ENCODE measurements at regions not wholly inside any gene's neighbourhood (a gene's known extent, or its start where the extent isn't known, plus 50 kb on each side); places are given as distances from the start of the nearest gene placed in this dataset.
"Not testable (repeated sequence)": the region's sequence is repeated elsewhere in the genome, so short reads cannot be mapped to it uniquely, and the experiment has no call there.

GRCh38 chr7:92945840-92946239 lies 109.5 kb upstream of the CDK6 start:
- TF ChIP-seq TAF1 (IDR thresholded peaks at IDR 0.05; ENCODE audit: low read depth) = no peak
- no peak for TF ChIP-seq SMC3 (conservative IDR thresholded peaks at IDR 0.05; ENCODE audit: poor library complexity)
- TF ChIP-seq EZH2 (IDR thresholded peaks at IDR 0.05; ENCODE audit: borderline replicate concordance, insufficient read depth, low read length, poor library complexity, severe bottlenecking) = no peak
- no peak for TF ChIP-seq POLR2AphosphoS5 (IDR thresholded peaks at IDR 0.05)
- TF ChIP-seq RAD21 (conservative IDR thresholded peaks at IDR 0.05) = no peak
- TF ChIP-seq REST (IDR thresholded peaks at IDR 0.05; ENCODE audit: borderline replicate concordance) = no peak
- TF ChIP-seq MXI1 (conservative IDR thresholded peaks at IDR 0.05; ENCODE audit: poor library complexity, severe bottlenecking) = no peak
- no peak for TF ChIP-seq EP300 (conservative IDR thresholded peaks at IDR 0.05; ENCODE audit: poor library complexity, severe bottlenecking)
- TF ChIP-seq CTCF (IDR thresholded peaks at IDR 0.05; ENCODE audit: poor library complexity, severe bottlenecking) = no peak
- Histone ChIP-seq H3K9ac (ENCODE audit: low read length) (no peak overlapping the region), H3K4me3 (ENCODE audit: low read length) (no peak overlapping the region), H3K9me2 (ENCODE audit: insufficient read depth, low read length) (no peaks in the 10 kb centered on the region), H3K36me3 (ENCODE audit: insufficient read depth, low read length) (no peaks in the 10 kb centered on the region), H2AFZ (ENCODE audit: low read depth, low read length) (no peak overlapping the region), H4K20me1 (ENCODE audit: insufficient read depth) (no peaks in the 10 kb centered on the region), H3K27ac (ENCODE audit: low read length) (no peak overlapping the region), H3K79me2 (replicated peaks; ENCODE audit: insufficient read depth, low read length) (no peaks in the 10 kb centered on the region), H3F3A (ENCODE audit: insufficient read depth, low read length, poor library complexity, severe bottlenecking) (no peaks in the 10 kb centered on the region), H3K4me2 (ENCODE audit: low read length) (no peak overlapping the region), H3K9me3 (ENCODE audit: low read length) (no peaks in the 10 kb centered on the region), H3K27me3 (ENCODE audit: insufficient read depth, low read depth, low read length) (no peaks in the 10 kb centered on the region)

GRCh38 chr7:92944633-92945032 lies 108.3 kb upstream of the CDK6 start:
- Histone ChIP-seq H2AFZ (ENCODE audit: low read depth, low read length) (no peak overlapping the region), H3K27ac (ENCODE audit: low read length) (no peak overlapping the region), H3K9me2 (ENCODE audit: insufficient read depth, low read length) (no peaks in the 10 kb centered on the region), H3K36me3 (ENCODE audit: insufficient read depth, low read length) (no peaks in the 10 kb centered on the region), H3K4me3 (ENCODE audit: low read length) (no peak overlapping the region), H3K27me3 (ENCODE audit: insufficient read depth, low read depth, low read length) (no peaks in the 10 kb centered on the region), H3K4me2 (ENCODE audit: low read length) (no peak overlapping the region), H3K9ac (ENCODE audit: low read length) (no peak overlapping the region), H3F3A (ENCODE audit: insufficient read depth, low read length, poor library complexity, severe bottlenecking) (no peaks in the 10 kb centered on the region), H4K20me1 (ENCODE audit: insufficient read depth) (no peaks in the 10 kb centered on the region), H3K9me3 (ENCODE audit: low read length) (no peaks in the 10 kb centered on the region), H3K79me2 (replicated peaks; ENCODE audit: insufficient read depth, low read length) (no peaks in the 10 kb centered on the region)
- TF ChIP-seq POLR2AphosphoS5 (IDR thresholded peaks at IDR 0.05) (no peak), RAD21 (conservative IDR thresholded peaks at IDR 0.05) (no peak), EZH2 (IDR thresholded peaks at IDR 0.05; ENCODE audit: borderline replicate concordance, insufficient read depth, low read length, poor library complexity, severe bottlenecking) (no peak), EP300 (conservative IDR thresholded peaks at IDR 0.05; ENCODE audit: poor library complexity, severe bottlenecking) (no peak), TAF1 (IDR thresholded peaks at IDR 0.05; ENCODE audit: low read depth) (no peak), SMC3 (conservative IDR thresholded peaks at IDR 0.05; ENCODE audit: poor library complexity) (no peak), REST (IDR thresholded peaks at IDR 0.05; ENCODE audit: borderline replicate concordance) (no peak), MXI1 (conservative IDR thresholded peaks at IDR 0.05; ENCODE audit: poor library complexity, severe bottlenecking) (no peak), CTCF (IDR thresholded peaks at IDR 0.05; ENCODE audit: poor library complexity, severe bottlenecking) (no peak)

- H4K20me1 ChIP-seq (ENCODE audit: insufficient read depth); H3K9me2 ChIP-seq (ENCODE audit: insufficient read depth, low read length); H3K4me3 ChIP-seq (ENCODE audit: low read length); H3K9ac ChIP-seq (ENCODE audit: low read length); H3K27ac ChIP-seq (ENCODE audit: low read length); H3K27me3 ChIP-seq (ENCODE audit: insufficient read depth, low read depth, low read length); H3K4me2 ChIP-seq (ENCODE audit: low read length); H3F3A ChIP-seq (ENCODE audit: insufficient read depth, low read length, poor library complexity, severe bottlenecking); H3K36me3 ChIP-seq (ENCODE audit: insufficient read depth, low read length); H3K79me2 ChIP-seq (replicated peaks; ENCODE audit: insufficient read depth, low read length); H2AFZ ChIP-seq (ENCODE audit: low read depth, low read length); H3K9me3 ChIP-seq (ENCODE audit: low read length): not testable (repeated sequence)
Measured at GRCh38 chr7:92942706-92943105, 106.3 kb upstream of the CDK6 start.

All from neural cell (in vitro differentiated cells).